ENCODE measurements at regions not wholly inside any gene's neighbourhood (a gene's known extent, or its start where the extent isn't known, plus 50 kb on each side); places are given as distances from the start of the nearest gene placed in this dataset.

- TF ChIP-seq POLR2AphosphoS5 (IDR thresholded peaks at IDR 0.05; ENCODE audit: low read depth, low read length), result no peak
- TF ChIP-seq POLR2A (IDR thresholded peaks at IDR 0.05; ENCODE audit: low read depth, low read length), result no peak
Observed at GRCh38 chr3:34216711-34217335, 418.4 kb downstream of the PDCD6IP start.
